Fibroblast of pulmonary artery (primary cell): ENCODE measurements at regions not wholly inside any gene's neighbourhood (a gene's known extent, or its start where the extent isn't known, plus 50 kb on each side); places are given as distances from the start of the nearest gene placed in this dataset.

Source experiments
- DNase-seq: peaks from one replicate; pipeline ENCODE4 v3.0.0-alpha.2; 2010; ENCODE audit warnings: low read depth
- H3K4me3 ChIP-seq: replicated peaks from 2 replicates; pipeline ENCODE4 v1.5.1; 2011; ENCODE audit warnings: low read depth, mild to moderate bottlenecking, control low read depth, low read length, moderate library complexity
- TF ChIP-seq, protein P1 (sequence below): IDR thresholded peaks from 2 replicates; pipeline ENCODE4 v1.5.1; 2011; ENCODE audit warnings: mild to moderate bottlenecking, control low read depth, low read length, inconsistent platforms; ENCODE audit errors: missing control alignments

DNA sequence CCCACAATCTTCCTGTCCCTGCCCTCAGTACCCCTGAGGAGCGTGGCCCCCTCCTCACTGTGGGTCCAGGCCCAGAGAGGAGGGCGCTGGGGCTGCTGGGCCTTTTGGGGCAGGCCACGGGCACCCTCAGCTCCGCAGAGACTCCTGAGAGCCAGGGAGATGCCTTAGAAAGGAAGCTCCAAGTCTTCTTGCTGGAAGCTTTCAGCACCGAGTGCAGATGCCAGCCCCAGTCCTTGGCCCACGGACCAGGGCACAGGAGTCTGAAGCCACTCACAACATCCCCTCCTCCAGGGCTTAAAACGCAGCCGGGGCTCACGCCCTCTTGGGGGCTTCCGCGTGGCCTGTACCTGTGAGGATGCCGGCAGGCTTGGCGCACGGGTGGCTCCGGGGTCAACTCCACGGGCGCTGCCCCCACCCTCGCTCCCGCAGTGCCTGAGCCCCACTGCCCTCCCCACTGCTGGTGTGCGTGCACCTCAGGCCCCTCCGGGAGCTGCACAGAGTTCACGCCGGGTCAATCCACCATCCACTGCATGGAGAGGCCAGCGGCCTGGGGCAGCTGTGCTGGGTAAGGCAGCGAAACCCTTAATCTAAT, 72.1 kb upstream of the CTDP1 start:
- DNase-seq: no peak
- TF ChIP-seq, protein P1, sequence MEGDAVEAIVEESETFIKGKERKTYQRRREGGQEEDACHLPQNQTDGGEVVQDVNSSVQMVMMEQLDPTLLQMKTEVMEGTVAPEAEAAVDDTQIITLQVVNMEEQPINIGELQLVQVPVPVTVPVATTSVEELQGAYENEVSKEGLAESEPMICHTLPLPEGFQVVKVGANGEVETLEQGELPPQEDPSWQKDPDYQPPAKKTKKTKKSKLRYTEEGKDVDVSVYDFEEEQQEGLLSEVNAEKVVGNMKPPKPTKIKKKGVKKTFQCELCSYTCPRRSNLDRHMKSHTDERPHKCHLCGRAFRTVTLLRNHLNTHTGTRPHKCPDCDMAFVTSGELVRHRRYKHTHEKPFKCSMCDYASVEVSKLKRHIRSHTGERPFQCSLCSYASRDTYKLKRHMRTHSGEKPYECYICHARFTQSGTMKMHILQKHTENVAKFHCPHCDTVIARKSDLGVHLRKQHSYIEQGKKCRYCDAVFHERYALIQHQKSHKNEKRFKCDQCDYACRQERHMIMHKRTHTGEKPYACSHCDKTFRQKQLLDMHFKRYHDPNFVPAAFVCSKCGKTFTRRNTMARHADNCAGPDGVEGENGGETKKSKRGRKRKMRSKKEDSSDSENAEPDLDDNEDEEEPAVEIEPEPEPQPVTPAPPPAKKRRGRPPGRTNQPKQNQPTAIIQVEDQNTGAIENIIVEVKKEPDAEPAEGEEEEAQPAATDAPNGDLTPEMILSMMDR: no peak
- H3K4me3 ChIP-seq: no peak overlapping the region

DNA sequence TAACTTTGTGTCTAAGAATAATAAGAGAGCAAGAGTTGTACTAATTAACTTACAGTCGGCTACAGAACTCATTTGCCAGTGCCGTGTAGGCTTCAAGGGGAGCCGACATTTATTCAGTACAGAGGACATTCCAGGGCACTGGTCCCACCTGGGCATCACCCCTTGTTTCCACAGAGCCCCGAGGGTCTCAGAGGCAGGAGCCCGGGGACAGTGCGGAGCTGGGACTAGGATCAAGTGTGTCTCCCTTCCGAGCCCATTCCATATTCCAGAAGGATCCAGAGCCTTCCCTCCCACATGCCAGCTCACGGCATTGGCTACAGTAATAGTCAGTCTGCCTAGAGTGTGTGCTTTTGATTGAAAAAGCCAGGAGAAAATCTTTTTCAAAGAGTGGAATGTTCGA, 71.5 kb upstream of the CTDP1 start:
- no peak overlapping the region for H3K4me3 ChIP-seq
- no peak for DNase-seq
- TF ChIP-seq, protein P1: no peak

DNA sequence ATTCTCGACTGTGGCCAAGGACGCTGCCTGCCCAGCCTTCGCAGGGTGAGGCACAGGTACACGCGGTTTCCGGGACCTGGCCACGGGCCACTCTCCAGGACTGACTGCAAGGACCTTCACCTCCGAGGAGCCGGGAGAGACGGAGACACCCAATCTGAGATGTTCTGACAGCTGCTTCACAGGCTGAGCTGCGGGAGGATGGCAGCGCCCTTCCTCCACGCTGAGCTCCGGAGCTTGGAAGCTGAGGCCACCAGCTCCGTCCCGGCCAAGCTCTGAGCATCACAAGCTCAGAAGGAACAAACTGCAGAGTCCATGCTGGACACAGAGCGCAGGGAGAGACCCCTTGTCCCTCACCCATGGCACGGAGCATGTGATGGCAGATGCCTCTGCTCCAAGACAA, 71.1 kb upstream of the CTDP1 start:
- no peak overlapping the region for H3K4me3 ChIP-seq
- TF ChIP-seq, protein P1: no peak
- no peak for DNase-seq

DNA sequence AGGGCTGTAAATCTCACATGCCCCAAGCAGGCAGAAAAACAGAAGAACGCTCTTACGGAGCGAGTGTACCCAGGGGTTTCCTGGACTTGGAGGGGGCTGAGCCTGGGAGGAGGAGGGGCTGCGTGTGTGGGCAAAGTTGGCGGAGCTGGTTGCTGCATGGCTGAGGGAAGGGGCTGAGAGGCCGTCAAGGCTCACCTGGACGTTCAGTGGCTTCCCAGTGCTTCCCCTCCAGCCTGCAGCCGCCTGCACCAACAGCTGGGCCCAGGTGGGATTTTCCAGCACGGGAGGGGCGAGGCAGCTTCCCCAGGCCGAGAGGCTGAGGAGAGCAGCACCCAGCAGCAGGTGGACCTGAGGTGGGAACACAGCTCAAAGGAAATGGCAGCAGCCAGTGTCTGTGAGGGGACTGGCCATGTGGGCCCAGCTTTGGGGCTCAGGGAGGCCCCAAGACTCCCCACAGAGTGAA, 70.6 kb upstream of the CTDP1 start:
- no peak for DNase-seq
- TF ChIP-seq, protein P1: no peak
- H3K4me3 ChIP-seq: no peak overlapping the region

DNA sequence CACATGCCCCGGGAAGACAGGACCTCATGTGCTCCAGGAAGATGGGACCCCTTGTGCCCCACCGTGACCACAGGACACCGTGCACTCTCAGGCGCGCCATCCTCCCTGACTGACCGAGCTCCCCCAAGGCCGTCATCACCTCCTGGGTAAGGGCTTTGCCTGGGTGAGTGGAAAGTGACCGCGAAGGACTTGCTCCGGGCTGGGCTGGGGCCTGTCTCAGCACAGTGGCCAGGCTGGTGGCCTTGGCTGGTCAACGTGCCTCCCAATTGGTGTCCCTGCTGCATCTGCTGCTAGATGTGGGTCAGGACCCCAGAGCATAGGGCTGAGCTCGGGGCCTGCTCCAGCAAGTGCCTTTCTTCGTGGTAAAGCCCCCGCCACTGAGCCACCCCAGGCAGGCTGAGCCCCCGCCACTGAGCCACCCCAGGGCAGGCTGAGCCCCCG, 69.7 kb upstream of the CTDP1 start:
- DNase-seq: no peak
- TF ChIP-seq, protein P1: no peak
- no peak overlapping the region for H3K4me3 ChIP-seq

DNA sequence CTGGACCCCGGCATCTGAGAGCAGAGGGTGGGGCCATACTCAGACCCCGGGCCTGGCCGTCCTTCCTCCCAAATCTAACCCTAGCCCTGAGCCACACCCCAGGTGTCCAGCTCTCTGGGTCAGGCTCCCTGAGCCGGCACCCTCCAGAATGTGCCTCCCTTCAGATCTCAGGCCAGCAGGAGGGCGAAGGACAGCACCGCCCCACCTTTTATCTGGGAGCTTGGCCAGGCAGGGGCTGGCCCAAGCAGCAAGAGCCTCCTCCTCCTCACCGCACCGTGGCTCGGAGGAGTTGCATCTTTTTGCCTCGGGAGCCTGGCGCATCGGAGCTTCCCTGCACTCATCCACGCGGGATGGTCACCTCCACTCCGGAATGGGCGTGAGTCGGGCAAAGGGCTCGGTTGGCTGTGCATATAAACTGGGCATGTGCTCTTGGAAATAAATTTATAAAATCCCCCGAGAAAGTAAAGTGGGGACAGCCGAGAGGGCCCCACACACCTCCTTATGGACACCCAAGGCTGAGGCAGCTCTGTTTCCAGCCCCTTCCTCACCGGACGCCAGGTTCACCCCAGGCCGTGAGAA, 69.1 kb upstream of the CTDP1 start:
- H3K4me3 ChIP-seq: no peak overlapping the region
- DNase-seq: no peak
- TF ChIP-seq, protein P1: no peak
